Hindlimb muscle (tissue), 1 donor: ENCODE measurements at regions not wholly inside any gene's neighbourhood (a gene's known extent, or its start where the extent isn't known, plus 50 kb on each side); places are given as distances from the start of the nearest gene placed in this dataset.
"Not testable (repeated sequence)": the region's sequence is repeated elsewhere in the genome, so short reads cannot be mapped to it uniquely, and the experiment has no call there.

Experiments used
- DNase-seq: peaks from one replicate; pipeline ENCODE4 v3.0.0-alpha.2; 2013

DNA sequence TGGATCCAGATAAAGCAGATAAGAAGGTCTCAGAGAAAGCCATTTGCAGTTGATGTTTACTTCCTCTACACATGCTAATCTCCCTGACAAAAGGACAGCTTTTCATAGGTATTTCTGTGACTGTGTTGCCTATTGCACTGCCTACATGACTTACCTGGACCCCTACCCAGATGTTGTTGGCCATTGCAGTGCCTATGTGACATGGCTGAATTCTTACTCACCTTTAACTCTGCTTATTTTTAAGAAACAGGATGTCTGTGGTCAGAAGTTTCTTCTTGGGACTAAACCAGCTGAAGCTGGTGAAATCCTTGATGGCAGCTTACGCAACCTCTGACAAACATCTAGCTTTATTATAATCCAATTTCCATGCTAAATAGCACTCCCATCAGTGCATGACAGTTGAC is 50.7 kb downstream of the PPIAL4D start:
- not testable (repeated sequence) for DNase-seq

DNA sequence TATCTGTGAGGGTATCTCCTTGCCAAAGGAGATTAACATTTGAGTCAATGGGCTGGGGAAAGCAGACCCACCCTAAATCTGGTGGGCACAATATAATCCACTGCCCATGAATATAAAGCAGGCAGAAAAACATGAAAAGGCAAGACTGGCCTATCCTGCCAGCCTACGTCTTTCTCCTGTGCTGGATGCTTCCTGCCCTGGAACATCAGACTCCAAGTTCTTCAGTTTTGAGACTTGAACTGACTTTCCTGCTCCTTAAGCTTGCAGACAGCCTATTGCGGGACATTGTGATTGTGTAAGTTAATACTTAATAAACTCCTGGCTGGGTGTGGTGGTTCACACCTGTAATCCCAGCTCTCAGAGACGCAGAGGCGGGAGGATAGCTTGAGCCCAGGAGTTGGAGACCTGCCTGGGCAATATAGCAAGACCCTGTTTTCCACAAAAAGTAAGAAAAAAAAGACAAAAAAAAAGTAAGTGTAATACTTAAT is 52.4 kb downstream of the PPIAL4D start:
- DNase-seq = not testable (repeated sequence)

DNA sequence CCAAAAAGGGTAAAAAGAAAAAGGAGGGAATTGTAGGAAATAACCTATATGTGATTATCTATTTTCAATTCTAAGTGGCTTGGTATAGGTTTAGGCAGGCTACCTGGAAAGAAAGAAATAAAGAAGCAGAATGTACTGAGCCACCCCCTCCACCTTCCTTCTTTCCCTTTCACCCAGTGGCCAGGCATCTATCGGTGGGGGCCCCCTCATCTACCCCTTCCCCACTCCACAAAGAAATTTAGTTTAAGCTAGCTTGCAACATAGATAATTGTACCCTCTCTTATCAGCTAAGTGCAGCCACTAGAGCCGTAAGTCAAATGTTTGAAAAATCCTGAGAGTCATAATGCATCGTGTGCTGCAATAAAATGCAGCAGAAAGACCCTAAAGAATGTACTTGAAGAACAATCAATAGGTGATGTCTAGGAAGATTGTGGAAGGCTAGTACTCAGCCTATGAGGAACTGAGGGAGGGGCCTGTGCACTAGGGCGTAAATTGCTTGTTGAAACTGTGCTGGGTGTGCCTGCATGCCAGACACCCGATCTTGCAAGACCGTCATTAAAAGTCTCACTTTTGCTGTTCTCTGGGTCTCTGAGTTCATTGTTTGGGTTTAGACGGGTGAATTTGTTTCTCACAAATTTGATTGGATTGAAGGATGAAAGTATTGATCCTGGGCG is 53.0 kb downstream of the PPIAL4D start:
- DNase-seq = not testable (repeated sequence)

DNA sequence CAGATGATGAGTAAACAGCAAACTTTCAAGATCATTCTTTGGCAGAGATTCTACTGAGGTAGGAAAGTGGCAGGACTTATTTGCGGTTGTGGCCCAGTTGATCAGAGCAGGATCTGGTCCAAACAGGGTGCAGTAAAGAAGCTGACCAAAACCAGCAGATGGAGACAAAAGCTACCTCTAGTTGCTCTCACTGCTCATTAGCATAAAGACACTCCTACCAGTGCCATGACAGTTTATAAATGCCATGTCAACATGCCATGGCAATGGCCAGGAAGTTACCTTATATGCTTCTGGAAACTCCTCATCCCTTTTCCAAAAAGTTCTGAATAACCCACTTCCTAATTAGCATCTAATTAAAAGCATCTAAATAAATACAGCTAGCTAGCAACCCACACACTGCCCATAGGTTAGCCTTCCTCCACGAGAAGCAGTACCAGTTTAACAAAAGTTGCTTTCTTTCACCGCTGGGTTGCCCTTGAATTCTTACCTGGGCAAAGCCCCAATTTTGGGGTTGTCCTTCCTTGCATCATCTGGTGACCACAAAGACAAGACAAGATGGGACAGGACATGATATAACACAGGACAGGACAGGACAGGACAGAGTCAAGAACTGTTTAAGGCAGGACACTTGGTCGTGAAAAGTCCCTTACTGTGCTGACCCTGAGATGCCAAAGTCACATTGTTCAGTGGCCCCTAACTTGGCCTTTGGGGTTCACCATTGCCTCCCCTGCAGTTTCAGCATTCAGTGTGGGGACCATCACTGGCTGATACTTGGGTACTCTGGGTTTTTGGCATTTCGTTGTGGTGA is 59.2 kb downstream of the PPIAL4D start:
- not testable (repeated sequence) for DNase-seq

DNA sequence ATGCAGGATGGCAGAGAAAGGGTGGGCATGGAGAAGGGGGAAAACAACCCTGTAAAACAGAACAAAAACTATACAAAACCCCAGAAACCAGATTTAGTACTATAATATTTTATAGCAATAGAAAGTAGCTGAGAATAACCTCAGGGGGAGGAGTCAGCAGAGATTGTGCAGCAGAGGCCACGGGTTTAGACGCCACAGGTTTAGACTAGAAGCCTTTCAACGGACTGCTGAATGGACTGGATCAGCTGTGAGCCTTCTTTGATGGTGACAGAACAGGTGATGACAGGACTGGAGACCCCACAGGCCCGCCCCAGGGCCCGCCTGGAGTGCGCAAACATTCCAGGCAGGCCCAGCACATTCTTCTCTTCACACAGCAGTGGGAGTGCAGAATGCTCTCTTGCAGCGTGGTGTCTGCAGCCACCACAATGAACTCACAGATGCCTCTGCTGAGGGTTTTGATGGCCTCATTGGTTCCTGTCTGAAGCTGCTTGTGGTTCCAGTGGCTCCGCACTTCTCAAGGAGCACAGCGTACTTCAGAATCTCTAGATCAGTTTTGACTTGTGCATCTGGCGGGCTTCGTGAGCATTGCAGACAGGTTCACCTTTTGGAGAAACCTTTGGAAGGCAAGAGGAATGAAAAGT is 65.6 kb downstream of the PPIAL4D start:
- not testable (repeated sequence) for DNase-seq

DNA sequence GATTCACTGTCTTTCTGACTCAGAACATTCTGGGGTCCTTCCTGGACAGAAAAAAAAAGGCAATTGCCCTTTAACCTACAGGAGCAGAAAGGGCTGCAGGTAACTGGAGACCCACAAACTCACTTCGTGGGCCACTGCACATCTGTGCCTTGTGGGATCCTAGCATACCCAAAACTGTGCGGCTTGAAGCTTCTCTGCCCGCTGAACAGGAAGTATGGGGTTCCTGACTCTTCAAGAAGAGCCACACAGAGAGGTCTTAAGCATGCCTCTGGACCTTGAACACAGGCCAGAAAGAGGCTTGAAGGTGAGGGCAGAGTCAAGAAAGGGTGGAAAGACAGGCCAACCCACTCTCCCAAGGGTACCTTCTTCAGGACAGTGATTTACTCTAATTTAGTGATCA is 67.6 kb downstream of the PPIAL4D start:
- not testable (repeated sequence) for DNase-seq

DNA sequence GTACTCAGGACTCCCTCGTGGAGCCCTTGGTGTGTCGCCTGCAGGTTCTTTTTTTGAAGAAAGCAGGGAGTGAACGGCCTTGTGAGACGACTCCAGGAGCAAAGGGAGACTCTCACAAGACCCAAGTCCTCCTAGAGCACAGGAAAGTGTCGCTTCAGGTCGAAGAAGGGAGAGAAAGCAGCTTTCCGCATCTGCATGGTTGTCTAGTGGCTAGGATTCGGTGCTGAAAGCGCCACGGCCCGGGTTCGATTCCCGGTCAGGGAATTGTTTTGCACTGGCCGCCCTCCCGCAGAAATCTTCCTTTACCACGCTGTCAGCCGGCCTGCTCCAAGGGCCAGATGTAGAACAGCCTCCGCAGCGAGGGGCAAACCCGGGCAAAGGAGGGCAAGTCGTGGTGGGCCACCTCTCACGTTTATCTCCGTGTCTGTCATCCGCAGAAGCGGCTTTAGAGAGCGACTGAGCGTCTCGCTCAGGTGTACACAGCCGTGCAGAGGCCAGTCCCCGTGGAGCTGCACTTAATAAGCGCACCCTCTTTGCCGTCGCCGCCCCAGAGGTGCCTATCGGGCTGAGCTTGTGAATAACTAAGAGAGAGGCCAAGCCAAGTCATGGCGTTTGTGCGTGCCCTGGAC is 72.6 kb downstream of the FAM72D start:
- DNase-seq = peak; percentile 1

DNA sequence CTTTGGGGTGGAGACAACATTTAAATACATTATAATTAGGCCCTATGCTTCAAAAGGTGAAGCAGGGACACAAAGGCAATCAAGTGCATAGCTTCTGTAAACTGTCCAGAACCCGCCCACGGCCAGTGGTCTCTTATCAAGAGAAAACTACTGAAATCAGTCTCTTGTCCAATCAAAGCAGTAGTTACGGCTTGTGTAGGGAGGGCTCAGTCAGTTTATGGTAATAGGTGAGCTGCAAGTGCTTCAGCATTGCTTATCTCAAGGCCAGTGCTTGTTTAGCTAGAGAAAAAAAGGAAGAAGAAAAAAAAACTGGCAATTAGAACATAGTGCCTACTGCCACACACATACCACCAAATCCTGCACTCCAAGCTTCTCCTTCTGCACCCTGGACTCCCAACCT is 68.6 kb downstream of the FAM72D start:
- DNase-seq = not testable (repeated sequence)
